IMR-90 (cell line): ENCODE measurements at regions not wholly inside any gene's neighbourhood (a gene's known extent, or its start where the extent isn't known, plus 50 kb on each side); places are given as distances from the start of the nearest gene placed in this dataset.

Experiments
- ATAC-seq: fragments of 200-7000 bp; cut with Tn5 transposase; 2 replicates; pipeline ENCODE4 v1.9.1; 2020; ENCODE audit warnings: low read depth, mild to moderate bottlenecking, moderate library complexity
- BruUV-seq: library from RNA; stranded (reverse); fragments of 400-500 nt; replicated peaks from 2 replicates; lab custom pipeline; 2021; lab: Mats Ljungman, UMichigan
- CTCF ChIA-PET: fragments of 300-600 bp; formaldehyde crosslinking; extraction: SDS; loops from one replicate; lab custom pipeline; 2021; ENCODE audit warnings: antibody characterized with exemption; lab: Yijun Ruan, JAX
- POLR2A ChIA-PET: fragments of 300-600 bp; sonication (Branson Sonifier 250); formaldehyde crosslinking; loops from one replicate; lab custom pipeline; 2022; ENCODE audit warnings: antibody characterized with exemption; ENCODE audit not compliant: unreplicated experiment; lab: Charles Lee
- DNase-seq: peaks from one replicate; pipeline ENCODE4 v3.0.0; 2013
- H2AFZ ChIP-seq: replicated peaks from 2 replicates; pipeline ENCODE3; 2013; ENCODE audit warnings: low read length, mild to moderate bottlenecking; ENCODE audit not compliant: poor library complexity
- H2AK5ac ChIP-seq: 2 replicates; pipeline ENCODE4 v1.6.1; 2013; ENCODE audit warnings: low read depth, low read length, inconsistent platforms
- H2AK9ac ChIP-seq: replicated peaks from 2 replicates; pipeline ENCODE3; 2013; ENCODE audit warnings: mild to moderate bottlenecking, low read depth, low read length, moderate library complexity; ENCODE audit not compliant: poor library complexity
- H2BK120ac ChIP-seq: 2 replicates; pipeline ENCODE4 v1.6.1; 2013; ENCODE audit warnings: low read depth, low read length, inconsistent platforms
- H2BK15ac ChIP-seq: 3 replicates; pipeline ENCODE4 v1.6.1; 2013; ENCODE audit warnings: low read depth, low read length, inconsistent platforms
- H2BK20ac ChIP-seq: 2 replicates; pipeline ENCODE4 v1.6.1; 2013; ENCODE audit warnings: low read depth, mild to moderate bottlenecking, inconsistent platforms, low read length, moderate library complexity
- H2BK5ac ChIP-seq: 2 replicates; pipeline ENCODE4 v1.6.1; 2013; ENCODE audit warnings: mild to moderate bottlenecking, low read depth, low read length, inconsistent platforms; ENCODE audit not compliant: poor library complexity, severe bottlenecking
- H3K14ac ChIP-seq: replicated peaks from 2 replicates; pipeline ENCODE4 v1.6.1; 2013; ENCODE audit warnings: low read depth, low read length, inconsistent platforms
- H3K18ac ChIP-seq: 2 replicates; pipeline ENCODE4 v1.6.1; 2013; ENCODE audit warnings: low read depth, low read length, control low read depth
- H3K23ac ChIP-seq: 2 replicates; pipeline ENCODE4 v1.6.1; 2013; ENCODE audit warnings: low read depth, low read length, inconsistent platforms
- H3K27ac ChIP-seq: 2 replicates; pipeline ENCODE4 v1.5.1; 2013; ENCODE audit warnings: mild to moderate bottlenecking, control low read depth, low read length; ENCODE audit not compliant: insufficient read depth
- H3K27me3 ChIP-seq: 2 replicates; pipeline ENCODE4 v1.6.1; 2013; ENCODE audit warnings: low read length; ENCODE audit not compliant: control insufficient read depth, insufficient read depth
- H3K36me3 ChIP-seq: 2 replicates; pipeline ENCODE4 v1.6.1; 2013; ENCODE audit warnings: low read length, mixed read lengths; ENCODE audit not compliant: control insufficient read depth, insufficient read depth
- H3K4ac ChIP-seq: 2 replicates; pipeline ENCODE4 v1.6.1; 2013; ENCODE audit warnings: low read depth, low read length, inconsistent platforms
- H3K4me1 ChIP-seq: 2 replicates; pipeline ENCODE4 v1.6.1; 2013; ENCODE audit warnings: low read length, mixed read lengths; ENCODE audit not compliant: control insufficient read depth, insufficient read depth
- H3K4me2 ChIP-seq: 2 replicates; pipeline ENCODE4 v1.6.1; 2013; ENCODE audit warnings: low read depth, mild to moderate bottlenecking, control low read depth, low read length, moderate library complexity
- H3K4me3 ChIP-seq: 2 replicates; pipeline ENCODE4 v1.5.1; 2013; ENCODE audit warnings: low read depth, mild to moderate bottlenecking, control low read depth, low read length, moderate library complexity; ENCODE audit not compliant: insufficient read depth
- H3K56ac ChIP-seq: 2 replicates; pipeline ENCODE4 v1.6.1; 2013; ENCODE audit warnings: low read length, inconsistent platforms; ENCODE audit not compliant: insufficient read depth; ENCODE audit errors: extremely low read depth
- H3K79me1 ChIP-seq, 2 experiments: 2 replicates each; pipeline ENCODE4 v1.6.1; 2013; ENCODE audit warnings: low read length in 2 of 2, inconsistent platforms in 1 of 2, low read depth in 1 of 2
- H3K9ac ChIP-seq: 2 replicates; pipeline ENCODE4 v1.6.1; 2013; ENCODE audit warnings: low read depth, low read length, control low read depth
- H3K9me1 ChIP-seq: 2 replicates; pipeline ENCODE4 v1.6.1; 2013; ENCODE audit warnings: low read length, inconsistent platforms; ENCODE audit not compliant: insufficient read depth
- H3K9me3 ChIP-seq: 2 replicates; pipeline ENCODE4 v1.6.1; 2013; ENCODE audit warnings: low read length; ENCODE audit not compliant: control insufficient read depth, insufficient read depth
- H4K20me1 ChIP-seq: 2 replicates; pipeline ENCODE4 v1.6.1; 2013; ENCODE audit warnings: low read length, inconsistent platforms; ENCODE audit not compliant: insufficient read depth
- H4K5ac ChIP-seq: 2 replicates; pipeline ENCODE4 v1.6.1; 2013; ENCODE audit warnings: mild to moderate bottlenecking, low read depth, low read length, control low read depth
- H4K8ac ChIP-seq, 2 experiments: 2 replicates each; pipeline ENCODE4 v1.6.1; 2013; ENCODE audit warnings: low read depth in 2 of 2, low read length in 2 of 2, control low read depth in 1 of 2, inconsistent platforms in 1 of 2
- H4K91ac ChIP-seq: 2 replicates; pipeline ENCODE4 v1.6.1; 2013; ENCODE audit warnings: low read depth, low read length, inconsistent platforms; ENCODE audit not compliant: insufficient read depth
- BHLHE40 ChIP-seq: fragments of 150-350 bp; IDR thresholded peaks from 2 replicates; pipeline ENCODE4 v1.6.1; 2016; ENCODE audit warnings: mild to moderate bottlenecking, low read depth, low read length
- CEBPB ChIP-seq: IDR thresholded peaks from 2 replicates; pipeline ENCODE4 v1.6.1; 2012; ENCODE audit warnings: low read depth, low read length, improper control_type of control experiment
- CHD1 ChIP-seq: IDR thresholded peaks from 2 replicates; pipeline ENCODE4 v1.6.1; 2012; ENCODE audit warnings: low read depth, low read length, improper control_type of control experiment
- CTCF ChIP-seq: conservative IDR thresholded peaks from 2 replicates; pipeline ENCODE4 v1.5.1; 2012; ENCODE audit warnings: mild to moderate bottlenecking, low read depth, low read length, improper control_type of control experiment
- ELK1 ChIP-seq: fragments of 150-350 bp; IDR thresholded peaks from 2 replicates; pipeline ENCODE4 v1.6.1; 2016; ENCODE audit warnings: low read depth, mild to moderate bottlenecking, low read length, moderate library complexity, borderline replicate concordance
- FOS ChIP-seq: fragments of 150-350 bp; IDR thresholded peaks from 2 replicates; pipeline ENCODE4 v1.6.1; 2016; ENCODE audit warnings: low read depth, low read length
- MAFK ChIP-seq: IDR thresholded peaks from 2 replicates; pipeline ENCODE4 v1.6.1; 2012; ENCODE audit warnings: low read depth, low read length, improper control_type of control experiment
- MAZ ChIP-seq: IDR thresholded peaks from 2 replicates; pipeline ENCODE4 v1.6.1; 2012; ENCODE audit warnings: low read depth, mild to moderate bottlenecking, low read length, improper control_type of control experiment, moderate library complexity, borderline replicate concordance
- NFE2L2 ChIP-seq: fragments of 150-350 bp; IDR thresholded peaks from 2 replicates; pipeline ENCODE4 v1.6.1; 2016; ENCODE audit warnings: low read depth, mild to moderate bottlenecking, low read length
- POLR2A ChIP-seq: IDR thresholded peaks from 2 replicates; pipeline ENCODE4 v1.6.1; 2012; ENCODE audit warnings: mild to moderate bottlenecking, low read depth, low read length
- RAD21 ChIP-seq: IDR thresholded peaks from 2 replicates; pipeline ENCODE4 v1.6.1; 2012; ENCODE audit warnings: low read length, improper control_type of control experiment
- RCOR1 ChIP-seq: IDR thresholded peaks from 2 replicates; pipeline ENCODE4 v1.6.1; 2012; ENCODE audit warnings: mild to moderate bottlenecking, low read length, improper control_type of control experiment; ENCODE audit not compliant: insufficient replicate concordance
- RFX5 ChIP-seq: IDR thresholded peaks from 2 replicates; pipeline ENCODE4 v1.8.0; 2012; ENCODE audit warnings: low read depth, mild to moderate bottlenecking, low read length, moderate library complexity
- SMC3 ChIP-seq: fragments of 150-350 bp; IDR thresholded peaks from 2 replicates; pipeline ENCODE4 v1.6.1; 2016; ENCODE audit warnings: low read depth, mild to moderate bottlenecking, antibody characterized with exemption, low read length, moderate library complexity
- USF2 ChIP-seq: fragments of 150-350 bp; IDR thresholded peaks from 2 replicates; pipeline ENCODE4 v1.6.1; 2017; ENCODE audit warnings: mild to moderate bottlenecking, antibody characterized with exemption, low read length, low read depth
- WGBS, 2 experiments: methylation state at CpG; one replicate each; pipeline versions ENCODE4 v1.1.5 to v1.1.7; 2013; ENCODE audit warnings: missing lambda C conversion rate in 2 of 2; ENCODE audit not compliant: insufficient read length in 1 of 2; ENCODE audit errors: extremely low coverage in 2 of 2; 5-methylcytosine and 5-hydroxymethylcytosine counted together
- dilution Hi-C: fragments of 300-500 bp; cut with HindIII; formaldehyde crosslinking; loops from one replicate; pipeline ENCODE4 v1.14.3; 2018; ENCODE audit warnings: low sequenced_read_pairs; ENCODE audit not compliant: unreplicated experiment
- in situ Hi-C: fragments of 300-500 bp; cut with MboI; formaldehyde crosslinking; loops from 3 replicates; pipeline ENCODE4 v1.14.3; 2019; ENCODE audit warnings: low sequenced_read_pairs, inconsistent platforms, mixed read lengths
- intact Hi-C: fragments of 100-400 bp; cut with micrococcal nuclease; formaldehyde crosslinking; loops from 2 replicates; pipeline ENCODE4 v1.10.0; 2022

- no peak overlapping the region for H4K8ac ChIP-seq
- no peak overlapping the region for H2AK9ac ChIP-seq
- DNase-seq (no peak), ATAC-seq (no peak)
- no peak overlapping the region for H3K56ac ChIP-seq
- no peak overlapping the region for H3K4me3 ChIP-seq
- no peak overlapping the region for H3K4me2 ChIP-seq
- H3K79me1 ChIP-seq: no peaks in the 10 kb centered on the region
- intact Hi-C loops (no loop called here), in situ Hi-C loops (no loop called here), dilution Hi-C loops (no loop called here)
- no TSS peak for BruUV-seq
- no peak overlapping the region for H2BK5ac ChIP-seq
- H3K23ac ChIP-seq: no peak overlapping the region
- H3K9me3 ChIP-seq: no peaks in the 10 kb centered on the region
- no peak overlapping the region; the same call in 1 of the 2 replicates for H2AK5ac ChIP-seq
- H3K4me1 ChIP-seq: peaks cover 9% of the 10 kb centered on the region
- no peak overlapping the region for H3K14ac ChIP-seq
- H3K18ac ChIP-seq: no peak overlapping the region; the same call in 1 of the 2 replicates
- ChIA-PET CTCF (no interaction called here), POLR2A (no interaction called here)
- no peak overlapping the region for H3K4ac ChIP-seq
- no peak overlapping the region for H3K27ac ChIP-seq
- no peak overlapping the region for H2AFZ ChIP-seq
- H3K36me3 ChIP-seq: no peaks in the 10 kb centered on the region
- peak overlapping the region; percentile 35; the same call in 1 of the 2 replicates for H2BK120ac ChIP-seq
- H3K9me1 ChIP-seq: 0 out of 2 replicates have a peak, but pooled peaks cover 4% of the 10 kb centered on the region
- H4K20me1 ChIP-seq: peaks cover 4% of the 10 kb centered on the region; the same call in 1 of the 2 replicates
- H2BK20ac ChIP-seq: no peak overlapping the region
- no peak overlapping the region for H3K9ac ChIP-seq
- 0 out of 2 replicates have a peak overlapping the region, but pooled peaks have one; percentile 5 for H4K91ac ChIP-seq
- H3K27me3 ChIP-seq: peaks cover 2% of the 10 kb centered on the region; the same call in 1 of the 2 replicates
- H2BK15ac ChIP-seq: 0 out of 3 replicates have a peak overlapping the region, but pooled peaks have one; percentile 38
- H4K5ac ChIP-seq: no peak overlapping the region
- 80% methylated on average over 1 of the region's 3 CpGs; no CpG with 5 or more reads in 1 of the 2 experiments for WGBS, 2 experiments
- TF ChIP-seq FOS: no peak
- TF ChIP-seq USF2: no peak
- no peak for TF ChIP-seq RFX5
- TF ChIP-seq SMC3: no peak
- TF ChIP-seq BHLHE40: no peak
- TF ChIP-seq NFE2L2: no peak
- no peak for TF ChIP-seq MAFK
- no peak for TF ChIP-seq MAZ
- no peak for TF ChIP-seq POLR2A
- TF ChIP-seq CHD1: no peak
- no peak for TF ChIP-seq CTCF
- no peak for TF ChIP-seq RCOR1
- TF ChIP-seq ELK1: no peak
- no peak for TF ChIP-seq CEBPB
- TF ChIP-seq RAD21: no peak
Measured at GRCh38 chr2:48251437-48252148, 62.9 kb upstream of the FOXN2 start.
